CD4-positive, alpha-beta T cell (primary cell): ENCODE measurements at regions not wholly inside any gene's neighbourhood (a gene's known extent, or its start where the extent isn't known, plus 50 kb on each side); places are given as distances from the start of the nearest gene placed in this dataset.

Experiments used
- ATAC-seq: fragments of 200-7000 bp; cut with Tn5 transposase; one replicate; pipeline ENCODE4 v1.10.0; 2022; ENCODE audit warnings: mild to moderate bottlenecking; ENCODE audit not compliant: poor library complexity
- CTCF ChIA-PET: fragments of 350-600 bp; sonication (Branson Sonifier 250); formaldehyde crosslinking; loops from one replicate; lab custom pipeline; 2021; ENCODE audit warnings: antibody characterized with exemption, inconsistent platforms; lab: Charles Lee
- POLR2A ChIA-PET: fragments of 350-600 bp; sonication (Branson Sonifier 250); formaldehyde crosslinking; loops from one replicate; lab custom pipeline; 2021; ENCODE audit warnings: antibody characterized with exemption, inconsistent platforms; lab: Charles Lee
- DNase-seq, 14 experiments: peaks; one replicate each; pipeline ENCODE4 v3.0.0-alpha.2; 2013 to 2020; ENCODE audit warnings: mixed read lengths in 2 of 14
- H3K27ac ChIP-seq, 2 donors: one replicate each; pipeline versions ENCODE4 v1.5.1 to v1.7.0; 2013; ENCODE audit warnings: low read length in 2 of 2, low read depth in 1 of 2, mild to moderate bottlenecking in 1 of 2
- H3K27me3 ChIP-seq, 2 experiments: 1 replicate in 1 of 2; 2 replicates in 1 of 2; pipeline versions ENCODE4 v1.6.1 to v1.7.0; 2013; ENCODE audit warnings: low read length in 2 of 2, control low read depth in 1 of 2, mild to moderate bottlenecking in 1 of 2, moderate library complexity in 1 of 2; ENCODE audit not compliant: insufficient read depth in 2 of 2, control insufficient read depth in 1 of 2
- H3K36me3 ChIP-seq: one replicate; pipeline ENCODE4 v1.6.1; 2013; ENCODE audit warnings: low read length, control low read depth; ENCODE audit not compliant: insufficient read depth
- H3K4me1 ChIP-seq: one replicate; pipeline ENCODE4 v1.6.1; 2013; ENCODE audit warnings: low read length, control low read depth; ENCODE audit not compliant: insufficient read depth
- H3K4me3 ChIP-seq: one replicate; pipeline ENCODE4 v1.5.1; 2013; ENCODE audit warnings: mild to moderate bottlenecking, low read length, moderate library complexity
- H3K9me3 ChIP-seq, 2 experiments: 1 replicate in 1 of 2; 2 replicates in 1 of 2; pipeline versions ENCODE4 v1.6.1 to v1.7.0; 2013; ENCODE audit warnings: low read length in 2 of 2, mild to moderate bottlenecking in 2 of 2, control low read depth in 1 of 2, moderate library complexity in 1 of 2; ENCODE audit not compliant: control insufficient read depth in 1 of 2, insufficient read depth in 1 of 2
- H3K27ac Mint-ChIP-seq: one replicate; pipeline ENCODE4 v1.8.0; 2020; ENCODE audit warnings: mixed read lengths
- H3K27me3 Mint-ChIP-seq: one replicate; pipeline ENCODE4 v1.8.0; 2021; ENCODE audit warnings: mixed read lengths
- H3K36me3 Mint-ChIP-seq: one replicate; pipeline ENCODE4 v1.8.0; 2021; ENCODE audit warnings: low read depth, mixed read lengths
- H3K4me1 Mint-ChIP-seq: one replicate; pipeline ENCODE4 v1.8.0; 2021; ENCODE audit warnings: low read depth, mixed read lengths
- H3K4me3 Mint-ChIP-seq: one replicate; pipeline ENCODE4 v1.8.0; 2020; ENCODE audit warnings: mild to moderate bottlenecking, mixed read lengths
- H3K9me3 Mint-ChIP-seq: one replicate; pipeline ENCODE4 v1.8.0; 2020; ENCODE audit warnings: mixed read lengths
- intact Hi-C, 2 experiments: fragments of 100-400 bp; cut with DNase I in 1 of 2; cut with micrococcal nuclease in 1 of 2; formaldehyde crosslinking; loops; one replicate each; pipeline versions ENCODE4 v1.15.1 to v1.9.0; 2023 to 2025; cut with DNase I, micrococcal nuclease
- TF ChIP-seq, protein P1 (sequence below): fragments of 200-600 bp; IDR thresholded peaks from one replicate; pipeline ENCODE4 v1.8.0; 2022; ENCODE audit warnings: antibody characterized with exemption, mild to moderate bottlenecking

DNA sequence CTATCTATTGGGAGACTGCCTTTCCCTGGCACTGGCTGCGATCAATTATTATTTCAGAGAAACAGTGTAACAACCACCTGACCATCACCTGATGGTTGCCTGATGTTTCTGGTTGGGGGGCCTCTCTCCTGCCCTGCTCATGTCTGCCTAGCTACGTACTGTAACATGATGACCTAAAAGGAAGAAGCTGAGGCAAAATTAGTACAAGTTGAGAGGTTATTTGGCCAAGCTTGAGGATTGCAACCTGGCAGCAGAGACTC is 58.3 kb downstream of the OLFML3 start:
- CTCF ChIA-PET: no interaction called here

DNA sequence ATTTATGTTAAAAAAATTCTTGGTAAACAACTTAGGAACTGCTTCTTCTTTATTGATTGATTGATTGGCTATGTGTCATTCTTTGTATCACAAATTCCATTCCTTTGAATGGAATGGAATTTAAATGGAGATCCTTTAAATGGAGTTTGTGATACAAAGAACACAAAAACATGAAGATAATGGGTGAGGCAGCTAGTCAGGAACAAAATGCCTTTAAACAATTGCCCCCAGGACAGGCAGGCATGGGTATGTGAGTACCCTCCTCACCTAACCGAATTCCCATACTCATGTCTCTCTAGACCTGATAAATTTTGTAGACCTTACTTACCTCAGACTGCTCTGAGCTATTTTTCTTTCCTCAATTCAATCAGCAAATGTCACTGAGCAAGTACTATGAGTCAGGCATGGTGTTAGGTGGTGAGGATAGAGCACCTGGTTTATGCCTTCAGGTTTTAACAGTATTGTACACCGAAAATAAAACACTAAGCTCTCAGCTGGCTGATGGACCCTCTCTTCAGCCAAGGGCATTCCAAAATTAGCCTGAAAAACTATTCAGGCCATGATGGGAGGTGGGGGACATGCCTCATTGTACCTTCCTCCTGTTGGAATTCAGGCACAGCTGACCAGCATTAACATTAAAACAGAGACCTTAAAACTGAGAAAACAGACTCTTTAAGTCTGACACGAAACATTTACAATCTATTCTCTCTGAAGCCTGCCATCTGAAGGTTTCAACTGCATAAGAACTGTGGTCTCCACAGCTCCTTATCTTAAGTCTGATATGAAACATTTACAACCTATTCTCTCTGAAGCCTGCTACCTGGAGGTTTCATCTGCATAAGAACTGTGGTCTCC is 58.9 kb downstream of the OLFML3 start:
- H3K36me3 Mint-ChIP-seq: no peaks in the 10 kb centered on the region
- DNase-seq (no peak), ATAC-seq (no peak)
- intact Hi-C loops: no loop called here
- H3K9me3 ChIP-seq: no peaks in the 10 kb centered on the region
- no peak overlapping the region for H3K27ac ChIP-seq
- H3K4me1 Mint-ChIP-seq: no peaks in the 10 kb centered on the region
- no peaks in the 10 kb centered on the region for H3K27me3 Mint-ChIP-seq
- ChIA-PET POLR2A (no interaction called here), CTCF (no interaction called here)
- H3K4me1 ChIP-seq: no peaks in the 10 kb centered on the region
- no peaks in the 10 kb centered on the region for H3K36me3 ChIP-seq
- no peaks in the 10 kb centered on the region for H3K9me3 Mint-ChIP-seq
- no peak overlapping the region for H3K4me3 Mint-ChIP-seq
- H3K4me3 ChIP-seq: no peak overlapping the region
- no peaks in the 10 kb centered on the region for H3K27me3 ChIP-seq
- no peak overlapping the region for H3K27ac Mint-ChIP-seq
- TF ChIP-seq, protein P1, sequence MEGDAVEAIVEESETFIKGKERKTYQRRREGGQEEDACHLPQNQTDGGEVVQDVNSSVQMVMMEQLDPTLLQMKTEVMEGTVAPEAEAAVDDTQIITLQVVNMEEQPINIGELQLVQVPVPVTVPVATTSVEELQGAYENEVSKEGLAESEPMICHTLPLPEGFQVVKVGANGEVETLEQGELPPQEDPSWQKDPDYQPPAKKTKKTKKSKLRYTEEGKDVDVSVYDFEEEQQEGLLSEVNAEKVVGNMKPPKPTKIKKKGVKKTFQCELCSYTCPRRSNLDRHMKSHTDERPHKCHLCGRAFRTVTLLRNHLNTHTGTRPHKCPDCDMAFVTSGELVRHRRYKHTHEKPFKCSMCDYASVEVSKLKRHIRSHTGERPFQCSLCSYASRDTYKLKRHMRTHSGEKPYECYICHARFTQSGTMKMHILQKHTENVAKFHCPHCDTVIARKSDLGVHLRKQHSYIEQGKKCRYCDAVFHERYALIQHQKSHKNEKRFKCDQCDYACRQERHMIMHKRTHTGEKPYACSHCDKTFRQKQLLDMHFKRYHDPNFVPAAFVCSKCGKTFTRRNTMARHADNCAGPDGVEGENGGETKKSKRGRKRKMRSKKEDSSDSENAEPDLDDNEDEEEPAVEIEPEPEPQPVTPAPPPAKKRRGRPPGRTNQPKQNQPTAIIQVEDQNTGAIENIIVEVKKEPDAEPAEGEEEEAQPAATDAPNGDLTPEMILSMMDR: no peak

More for the DNA sequence above, 58.3 kb downstream of the OLFML3 start:
- POLR2A ChIA-PET: no interaction called here
- intact Hi-C loops: no loop called here
- DNase-seq (no peak), ATAC-seq (no peak)
- Histone ChIP-seq H3K27ac (no peak overlapping the region), H3K4me3 (no peak overlapping the region), H3K27me3 (no peaks in the 10 kb centered on the region), H3K36me3 (no peaks in the 10 kb centered on the region), H3K4me1 (no peaks in the 10 kb centered on the region), H3K9me3 (no peaks in the 10 kb centered on the region)
- TF ChIP-seq, protein P1: no peak
- Mint-ChIP-seq H3K4me3 (no peak overlapping the region), H3K4me1 (no peaks in the 10 kb centered on the region), H3K36me3 (no peaks in the 10 kb centered on the region), H3K27me3 (no peaks in the 10 kb centered on the region), H3K9me3 (no peaks in the 10 kb centered on the region), H3K27ac (no peak overlapping the region)
